ENCODE measurements at regions not wholly inside any gene's neighbourhood (a gene's known extent, or its start where the extent isn't known, plus 50 kb on each side); places are given as distances from the start of the nearest gene placed in this dataset.

DNA sequence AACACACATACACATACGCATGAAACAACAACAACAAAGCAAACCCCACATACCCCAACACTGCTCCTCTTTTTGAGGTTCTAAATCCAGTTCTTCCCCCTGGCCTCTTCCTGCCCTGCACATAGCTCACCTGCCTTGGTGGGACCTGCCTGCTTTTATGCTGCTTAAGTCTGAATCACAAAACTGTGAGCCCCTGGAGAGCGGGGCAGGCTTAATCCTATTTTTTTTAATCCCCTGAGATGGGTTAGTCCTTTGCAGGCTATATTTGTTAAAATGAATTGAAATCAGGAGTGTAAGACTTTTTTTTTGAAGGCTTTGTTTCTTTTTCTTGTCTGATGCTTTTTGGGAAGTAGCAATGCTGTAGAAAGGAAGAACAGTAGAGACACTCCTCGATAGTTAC, 84.6 kb upstream of the MAX start:
- no peak overlapping the region for H3K4me2 ChIP-seq
- no peak for DNase-seq (ENCODE audit: low read depth in 1 of 2, low spot score in 1 of 2)
- POLR2A ChIA-PET = no interaction called here
- H3K27ac ChIP-seq = no peak overlapping the region
- H3K4me1 ChIP-seq = peaks cover 11% of the 10 kb centered on the region; the same call in 2 of the 3 replicates
- no peak for FAIRE-seq
- WGBS (ENCODE audit: missing lambda C conversion rate) = 84% methylated on average over 3 of the region's 3 CpGs
- TF ChIP-seq, protein P1, sequence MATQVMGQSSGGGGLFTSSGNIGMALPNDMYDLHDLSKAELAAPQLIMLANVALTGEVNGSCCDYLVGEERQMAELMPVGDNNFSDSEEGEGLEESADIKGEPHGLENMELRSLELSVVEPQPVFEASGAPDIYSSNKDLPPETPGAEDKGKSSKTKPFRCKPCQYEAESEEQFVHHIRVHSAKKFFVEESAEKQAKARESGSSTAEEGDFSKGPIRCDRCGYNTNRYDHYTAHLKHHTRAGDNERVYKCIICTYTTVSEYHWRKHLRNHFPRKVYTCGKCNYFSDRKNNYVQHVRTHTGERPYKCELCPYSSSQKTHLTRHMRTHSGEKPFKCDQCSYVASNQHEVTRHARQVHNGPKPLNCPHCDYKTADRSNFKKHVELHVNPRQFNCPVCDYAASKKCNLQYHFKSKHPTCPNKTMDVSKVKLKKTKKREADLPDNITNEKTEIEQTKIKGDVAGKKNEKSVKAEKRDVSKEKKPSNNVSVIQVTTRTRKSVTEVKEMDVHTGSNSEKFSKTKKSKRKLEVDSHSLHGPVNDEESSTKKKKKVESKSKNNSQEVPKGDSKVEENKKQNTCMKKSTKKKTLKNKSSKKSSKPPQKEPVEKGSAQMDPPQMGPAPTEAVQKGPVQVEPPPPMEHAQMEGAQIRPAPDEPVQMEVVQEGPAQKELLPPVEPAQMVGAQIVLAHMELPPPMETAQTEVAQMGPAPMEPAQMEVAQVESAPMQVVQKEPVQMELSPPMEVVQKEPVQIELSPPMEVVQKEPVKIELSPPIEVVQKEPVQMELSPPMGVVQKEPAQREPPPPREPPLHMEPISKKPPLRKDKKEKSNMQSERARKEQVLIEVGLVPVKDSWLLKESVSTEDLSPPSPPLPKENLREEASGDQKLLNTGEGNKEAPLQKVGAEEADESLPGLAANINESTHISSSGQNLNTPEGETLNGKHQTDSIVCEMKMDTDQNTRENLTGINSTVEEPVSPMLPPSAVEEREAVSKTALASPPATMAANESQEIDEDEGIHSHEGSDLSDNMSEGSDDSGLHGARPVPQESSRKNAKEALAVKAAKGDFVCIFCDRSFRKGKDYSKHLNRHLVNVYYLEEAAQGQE (IDR thresholded peaks at IDR 0.05) = no peak
- TF ChIP-seq POLR2AphosphoS2 (conservative IDR thresholded peaks at IDR 0.05; ENCODE audit: low read length) = no peak
- TF ChIP-seq BHLHE40 (IDR thresholded peaks at IDR 0.05; ENCODE audit: low read depth, low read length) = no peak
- TF ChIP-seq, protein P2, sequence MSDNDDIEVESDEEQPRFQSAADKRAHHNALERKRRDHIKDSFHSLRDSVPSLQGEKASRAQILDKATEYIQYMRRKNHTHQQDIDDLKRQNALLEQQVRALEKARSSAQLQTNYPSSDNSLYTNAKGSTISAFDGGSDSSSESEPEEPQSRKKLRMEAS (IDR thresholded peaks at IDR 0.05) = no peak
- TF ChIP-seq ZC3H11A (IDR thresholded peaks at IDR 0.05) = no peak
- TF ChIP-seq SREBF2 (IDR thresholded peaks at IDR 0.05) = no peak
- TF ChIP-seq HOXB13 (CRISPR knock-in tag; IDR thresholded peaks at IDR 0.05; ENCODE audit: low read depth) = no peak
- TF ChIP-seq, protein P3, sequence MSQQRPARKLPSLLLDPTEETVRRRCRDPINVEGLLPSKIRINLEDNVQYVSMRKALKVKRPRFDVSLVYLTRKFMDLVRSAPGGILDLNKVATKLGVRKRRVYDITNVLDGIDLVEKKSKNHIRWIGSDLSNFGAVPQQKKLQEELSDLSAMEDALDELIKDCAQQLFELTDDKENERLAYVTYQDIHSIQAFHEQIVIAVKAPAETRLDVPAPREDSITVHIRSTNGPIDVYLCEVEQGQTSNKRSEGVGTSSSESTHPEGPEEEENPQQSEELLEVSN (IDR thresholded peaks at IDR 0.05; ENCODE audit: borderline replicate concordance, low read depth) = no peak
- TF ChIP-seq CBX2 (IDR thresholded peaks at IDR 0.05; ENCODE audit: borderline replicate concordance, low read depth) = no peak
- TF ChIP-seq MYC (IDR thresholded peaks at IDR 0.05; ENCODE audit: borderline replicate concordance, low read length) = no peak
- TF ChIP-seq SMC3 (IDR thresholded peaks at IDR 0.05) = no peak
- no peak for TF ChIP-seq HDAC2 (IDR thresholded peaks at IDR 0.05)
- TF ChIP-seq, protein P4, sequence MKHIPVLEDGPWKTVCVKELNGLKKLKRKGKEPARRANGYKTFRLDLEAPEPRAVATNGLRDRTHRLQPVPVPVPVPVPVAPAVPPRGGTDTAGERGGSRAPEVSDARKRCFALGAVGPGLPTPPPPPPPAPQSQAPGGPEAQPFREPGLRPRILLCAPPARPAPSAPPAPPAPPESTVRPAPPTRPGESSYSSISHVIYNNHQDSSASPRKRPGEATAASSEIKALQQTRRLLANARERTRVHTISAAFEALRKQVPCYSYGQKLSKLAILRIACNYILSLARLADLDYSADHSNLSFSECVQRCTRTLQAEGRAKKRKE (CRISPR knock-in tag; IDR thresholded peaks at IDR 0.05; ENCODE audit: low read depth) = no peak
- no peak for TF ChIP-seq EHMT2 (IDR thresholded peaks at IDR 0.05; ENCODE audit: low read depth)
- no peak for TF ChIP-seq MAZ (IDR thresholded peaks at IDR 0.05; ENCODE audit: borderline replicate concordance, low read depth, low read length)
- no peak for TF ChIP-seq ESRRA (IDR thresholded peaks at IDR 0.05; ENCODE audit: borderline replicate concordance, low read length)
- TF ChIP-seq HOXA7 (CRISPR knock-in tag; IDR thresholded peaks at IDR 0.05) = no peak
- ATAC-seq = no peak
- CTCF ChIA-PET = interaction anchor here (3.3 kb wide), 1 partner anchor 225 kb away, joined by 12 read pairs; the partner anchor contains the start of gene FUT8
- no peak overlapping the region for H3K4me3 ChIP-seq
- H3K9me3 ChIP-seq = peaks cover 9% of the 10 kb centered on the region; the same call in 2 of the 3 replicates

DNA sequence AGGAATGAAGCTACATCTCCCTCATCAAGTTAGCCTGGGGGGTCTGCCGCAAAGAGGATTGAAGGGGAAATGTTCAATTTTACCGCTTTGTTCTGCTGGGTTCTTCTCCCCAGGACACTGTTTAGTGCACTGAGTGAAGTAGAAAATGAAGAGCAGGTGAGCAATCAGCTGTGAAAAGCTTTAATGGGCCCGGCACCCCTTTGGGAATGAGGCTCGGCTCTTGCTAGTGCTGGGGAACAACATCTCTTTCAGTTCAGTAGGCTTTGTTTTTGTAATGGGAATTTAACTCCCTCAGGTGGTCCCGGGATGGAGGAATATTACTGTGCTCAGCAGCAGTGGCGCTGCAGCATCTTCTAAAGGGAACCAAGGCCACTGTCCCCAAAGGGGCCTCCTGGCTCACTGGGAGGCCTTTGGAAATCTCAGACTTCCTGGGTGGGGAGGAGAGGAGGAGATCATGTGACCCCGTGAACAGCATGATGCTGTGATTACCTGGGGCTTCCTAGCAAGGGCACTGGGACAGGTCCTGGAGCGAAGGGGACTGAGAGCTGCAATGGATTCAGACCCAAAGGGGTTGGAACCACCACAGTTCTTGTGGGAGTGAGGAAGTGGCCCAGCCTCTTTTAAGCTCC, 85.2 kb upstream of the MAX start:
- Histone ChIP-seq H3K9me3 (peaks cover 3% of the 10 kb centered on the region; the same call in 2 of the 3 replicates), H3K4me3 (no peak overlapping the region), H3K27ac (no peak overlapping the region), H3K4me2 (no peak overlapping the region), H3K4me1 (peaks cover 11% of the 10 kb centered on the region; the same call in 2 of the 3 replicates)
- ChIA-PET POLR2A (no interaction called here), CTCF (interaction anchor here (1.0 to 3.3 kb wide), 2 partner anchors 21 to 225 kb away, joined by 3 to 12 read pairs; partner anchors contain the start of gene FUT8)
- WGBS (ENCODE audit: missing lambda C conversion rate) = 84% methylated on average over 8 of the region's 8 CpGs
- DNase-seq (ENCODE audit: low read depth in 1 of 2, low spot score in 1 of 2) = no peak
- no peak for FAIRE-seq
- ATAC-seq = no peak
- TF ChIP-seq, protein P3 (IDR thresholded peaks at IDR 0.05; ENCODE audit: borderline replicate concordance, low read depth) = no peak
- TF ChIP-seq, protein P1 (IDR thresholded peaks at IDR 0.05) = no peak
- TF ChIP-seq POLR2A (IDR thresholded peaks at IDR 0.05; ENCODE audit: low read length) = no peak
- no peak for TF ChIP-seq KDM5A (IDR thresholded peaks at IDR 0.05)
- no peak for TF ChIP-seq EHMT2 (IDR thresholded peaks at IDR 0.05; ENCODE audit: low read depth)
- TF ChIP-seq ZSCAN20 (CRISPR knock-in tag; IDR thresholded peaks at IDR 0.05) = no peak
- no peak for TF ChIP-seq FOSB (CRISPR knock-in tag; IDR thresholded peaks at IDR 0.05)
- TF ChIP-seq KDM1A (IDR thresholded peaks at IDR 0.05; ENCODE audit: low read depth) = no peak
- TF ChIP-seq SREBF2 (IDR thresholded peaks at IDR 0.05) = no peak
- TF ChIP-seq PHF8 (IDR thresholded peaks at IDR 0.05; ENCODE audit: borderline replicate concordance, low read depth) = no peak
- no peak for TF ChIP-seq ESRRA (IDR thresholded peaks at IDR 0.05; ENCODE audit: borderline replicate concordance, low read length)
- TF ChIP-seq GATA3 (IDR thresholded peaks at IDR 0.05; ENCODE audit: borderline replicate concordance) = no peak
- TF ChIP-seq, protein P5, sequence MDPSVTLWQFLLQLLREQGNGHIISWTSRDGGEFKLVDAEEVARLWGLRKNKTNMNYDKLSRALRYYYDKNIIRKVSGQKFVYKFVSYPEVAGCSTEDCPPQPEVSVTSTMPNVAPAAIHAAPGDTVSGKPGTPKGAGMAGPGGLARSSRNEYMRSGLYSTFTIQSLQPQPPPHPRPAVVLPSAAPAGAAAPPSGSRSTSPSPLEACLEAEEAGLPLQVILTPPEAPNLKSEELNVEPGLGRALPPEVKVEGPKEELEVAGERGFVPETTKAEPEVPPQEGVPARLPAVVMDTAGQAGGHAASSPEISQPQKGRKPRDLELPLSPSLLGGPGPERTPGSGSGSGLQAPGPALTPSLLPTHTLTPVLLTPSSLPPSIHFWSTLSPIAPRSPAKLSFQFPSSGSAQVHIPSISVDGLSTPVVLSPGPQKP (IDR thresholded peaks at IDR 0.05; ENCODE audit: low read depth, low read length) = no peak
- TF ChIP-seq CEBPB (IDR thresholded peaks at IDR 0.05) = no peak

All from A549 (cell line).